KMS-11 (cell line): ENCODE measurements at regions not wholly inside any gene's neighbourhood (a gene's known extent, or its start where the extent isn't known, plus 50 kb on each side); places are given as distances from the start of the nearest gene placed in this dataset.

Experiments used
- H2AFZ ChIP-seq: fragments of 200-600 bp; sonication (generic); 2 replicates; pipeline ENCODE4 v1.6.1; 2016; ENCODE audit warnings: antibody characterized with exemption, mixed run types, low read depth
- H3K27ac ChIP-seq: fragments of 200-600 bp; sonication (generic); 2 replicates; pipeline ENCODE4 v1.6.1; 2016; ENCODE audit warnings: mild to moderate bottlenecking, mixed run types
- H3K27me3 ChIP-seq: fragments of 200-600 bp; sonication (generic); 2 replicates; pipeline ENCODE4 v1.6.1; 2017; ENCODE audit warnings: mild to moderate bottlenecking, low read depth, mixed run types, moderate library complexity; ENCODE audit not compliant: insufficient read depth
- H3K36me3 ChIP-seq: fragments of 200-600 bp; sonication (generic); 2 replicates; pipeline ENCODE4 v1.6.1; 2017; ENCODE audit warnings: mild to moderate bottlenecking, mixed run types; ENCODE audit not compliant: insufficient read depth
- H3K4me1 ChIP-seq: fragments of 200-600 bp; sonication (generic); 2 replicates; pipeline ENCODE4 v1.6.1; 2016; ENCODE audit warnings: mild to moderate bottlenecking, low read depth, mixed run types; ENCODE audit not compliant: poor library complexity, severe bottlenecking
- H3K4me2 ChIP-seq: fragments of 200-600 bp; sonication (generic); 2 replicates; pipeline ENCODE4 v1.7.0; 2016; ENCODE audit warnings: mild to moderate bottlenecking, mixed run types
- H3K4me3 ChIP-seq: fragments of 200-600 bp; sonication (generic); IDR thresholded peaks from 2 replicates; pipeline ENCODE4 v1.6.1; 2017; ENCODE audit warnings: low read depth, low read length, mixed read lengths; ENCODE audit not compliant: insufficient read depth
- H3K79me2 ChIP-seq: fragments of 200-600 bp; sonication (generic); 2 replicates; pipeline ENCODE4 v1.6.1; 2016; ENCODE audit warnings: low read depth, mixed run types; ENCODE audit not compliant: insufficient read depth
- H3K9ac ChIP-seq: fragments of 200-600 bp; sonication (generic); 2 replicates; pipeline ENCODE4 v1.6.1; 2016; ENCODE audit warnings: mild to moderate bottlenecking, mixed run types
- H4K20me1 ChIP-seq: fragments of 200-600 bp; sonication (generic); 2 replicates; pipeline ENCODE4 v1.6.1; 2016; ENCODE audit warnings: mild to moderate bottlenecking, mixed run types; ENCODE audit not compliant: insufficient read depth
- CTCF ChIP-seq: fragments of 200-600 bp; sonication (generic); conservative IDR thresholded peaks from 2 replicates; pipeline ENCODE4 v1.6.1; 2017; ENCODE audit warnings: low read depth, mild to moderate bottlenecking, antibody characterized with exemption, low read length, moderate library complexity, mixed read lengths

DNA sequence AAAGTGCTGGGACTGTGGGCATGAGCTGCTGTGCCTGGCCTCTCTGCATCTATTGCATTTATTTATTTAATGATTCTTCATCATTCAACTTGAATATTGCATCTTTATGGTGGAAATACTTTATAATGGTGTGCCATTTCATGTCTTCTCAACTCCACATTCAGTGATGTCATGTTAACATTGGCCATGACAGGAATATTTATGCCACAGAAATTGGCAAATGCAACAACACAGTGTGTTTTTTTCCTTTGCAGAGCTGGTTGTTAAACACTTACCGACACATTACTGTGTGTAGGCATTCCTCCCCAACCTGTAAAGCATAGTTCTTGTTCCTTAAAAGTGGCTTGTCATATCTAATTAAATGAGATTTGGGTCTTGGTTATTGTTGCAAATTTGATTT, 57.4 kb upstream of the WDR26 start:
- Histone ChIP-seq H4K20me1 (no peaks in the 10 kb centered on the region), H3K27me3 (no peaks in the 10 kb centered on the region), H3K4me3 (no peak overlapping the region)

DNA sequence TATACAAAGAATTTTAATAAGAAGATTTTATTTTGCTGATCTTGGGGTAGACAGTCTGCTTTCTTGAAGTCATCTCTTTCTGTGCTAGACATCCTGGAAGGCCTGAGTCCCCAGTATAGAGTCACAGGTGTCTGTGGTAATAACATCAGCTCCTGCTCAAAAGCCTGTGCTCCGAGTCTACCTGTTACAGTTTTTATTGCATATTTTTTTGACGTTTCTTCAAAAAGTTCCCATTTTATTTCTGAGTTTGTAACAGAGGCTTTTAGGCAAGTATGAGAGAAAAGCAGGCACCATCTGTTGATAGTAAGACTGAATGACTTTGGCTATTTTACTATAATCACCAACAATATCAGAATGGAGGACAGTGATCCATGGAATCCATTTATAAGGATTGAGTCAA, 58.0 kb upstream of the WDR26 start:
- Histone ChIP-seq H3K4me1 (peaks cover 10% of the 10 kb centered on the region), H3K27ac (no peak overlapping the region), H4K20me1 (no peaks in the 10 kb centered on the region), H3K4me2 (no peak overlapping the region), H3K27me3 (no peaks in the 10 kb centered on the region), H3K36me3 (no peaks in the 10 kb centered on the region), H3K79me2 (no peaks in the 10 kb centered on the region), H2AFZ (no peak overlapping the region), H3K4me3 (no peak overlapping the region), H3K9ac (no peak overlapping the region)
- no peak for TF ChIP-seq CTCF

More for the DNA sequence above, 57.4 kb upstream of the WDR26 start:
- no peaks in the 10 kb centered on the region for H3K36me3 ChIP-seq
- H3K9ac ChIP-seq = no peak overlapping the region
- H2AFZ ChIP-seq = no peak overlapping the region
- H3K27ac ChIP-seq = no peak overlapping the region
- H3K4me1 ChIP-seq = peaks cover 4% of the 10 kb centered on the region
- no peak for TF ChIP-seq CTCF
- no peak overlapping the region for H3K4me2 ChIP-seq
- H3K79me2 ChIP-seq = no peaks in the 10 kb centered on the region

GRCh38 chr1:224493269-224493668, 58.7 kb upstream of the WDR26 start:
- Histone ChIP-seq H3K4me2 (no peak overlapping the region), H3K4me1 (peaks cover 17% of the 10 kb centered on the region), H4K20me1 (no peaks in the 10 kb centered on the region), H3K9ac (no peak overlapping the region), H3K27ac (no peak overlapping the region), H3K4me3 (no peak overlapping the region), H3K36me3 (no peaks in the 10 kb centered on the region), H3K27me3 (no peaks in the 10 kb centered on the region), H3K79me2 (no peaks in the 10 kb centered on the region), H2AFZ (no peak overlapping the region)
- no peak for TF ChIP-seq CTCF

DNA sequence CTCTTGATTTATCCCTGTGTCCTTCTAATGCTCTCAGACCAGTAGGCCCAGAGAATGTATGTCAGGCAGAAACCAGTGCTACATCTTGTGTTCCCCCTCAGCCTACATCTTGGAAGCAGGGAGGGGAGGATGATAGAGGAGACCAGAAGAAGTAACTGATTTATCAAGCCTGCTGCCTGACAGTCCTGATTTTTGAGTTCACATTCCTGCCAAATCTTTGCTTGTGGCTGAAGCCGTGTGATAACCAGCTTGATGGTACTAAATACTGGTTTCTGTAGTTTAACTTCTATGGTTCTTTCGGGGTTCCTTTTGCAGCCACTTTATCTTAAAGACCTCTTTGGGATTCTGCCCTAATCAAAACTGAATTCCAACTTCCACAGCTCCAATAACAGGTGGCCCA, 59.7 kb upstream of the WDR26 start:
- H3K79me2 ChIP-seq = no peaks in the 10 kb centered on the region
- no peaks in the 10 kb centered on the region for H4K20me1 ChIP-seq
- no peak overlapping the region for H2AFZ ChIP-seq
- H3K27me3 ChIP-seq = no peaks in the 10 kb centered on the region
- TF ChIP-seq CTCF = no peak
- peaks cover 28% of the 10 kb centered on the region for H3K4me1 ChIP-seq
- H3K4me2 ChIP-seq = no peak overlapping the region
- no peaks in the 10 kb centered on the region for H3K36me3 ChIP-seq
- H3K4me3 ChIP-seq = no peak overlapping the region
- H3K9ac ChIP-seq = no peak overlapping the region
- H3K27ac ChIP-seq = no peak overlapping the region
